ENCODE measurements at regions not wholly inside any gene's neighbourhood (a gene's known extent, or its start where the extent isn't known, plus 50 kb on each side); places are given as distances from the start of the nearest gene placed in this dataset.

- TF ChIP-seq CTCF (IDR thresholded peaks at IDR 0.05) (no peak), ZFX (IDR thresholded peaks at IDR 0.05; ENCODE audit: borderline replicate concordance) (no peak)
These were observed 323.2 kb upstream of the COBL start for GRCh38 chr7:51639661-51640334.

All from 22Rv1 (cell line).